ENCODE measurements at regions not wholly inside any gene's neighbourhood (a gene's known extent, or its start where the extent isn't known, plus 50 kb on each side); places are given as distances from the start of the nearest gene placed in this dataset.

- TF ChIP-seq CTCF (optimal IDR thresholded peaks at IDR 0.05 in 1 of 3, IDR thresholded peaks at IDR 0.05 in 1 of 3, conservative IDR thresholded peaks at IDR 0.05 in 1 of 3; ENCODE audit: extremely low read depth in 1 of 3, insufficient read depth in 2 of 3, low read length in 3 of 3) (no peak), EZH2 (IDR thresholded peaks at IDR 0.05; ENCODE audit: low read length) (no peak)
These were observed 212.2 kb upstream of the FAT1 start for GRCh38 chr4:186935901-186936300.
